NCI-H460 (cell line): ENCODE measurements at regions not wholly inside any gene's neighbourhood (a gene's known extent, or its start where the extent isn't known, plus 50 kb on each side); places are given as distances from the start of the nearest gene placed in this dataset.

ENCODE experiments used
- DNase-seq: peaks from one replicate; pipeline ENCODE4 v3.0.0-alpha.2; 2016; ENCODE audit warnings: low read depth; ENCODE audit errors: extremely low read depth

DNA sequence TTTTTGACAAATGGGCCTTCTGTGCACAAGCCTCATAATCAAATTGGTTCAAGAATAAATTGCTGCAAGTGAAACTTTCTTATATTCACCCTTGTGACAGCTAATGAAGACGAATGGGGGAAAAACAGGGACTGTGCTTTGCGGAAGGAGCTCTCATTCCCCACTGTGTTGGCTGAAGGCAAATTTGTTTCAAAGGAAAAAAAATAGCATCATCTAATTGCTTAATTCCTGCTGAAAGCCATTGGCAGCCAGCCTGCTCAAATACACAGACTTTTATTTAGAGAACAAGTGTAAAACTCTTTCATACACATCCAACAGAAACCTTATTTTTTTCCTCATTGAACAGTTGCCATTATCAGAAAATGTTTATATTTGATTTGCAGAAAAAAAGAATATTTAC is 172.3 kb downstream of the ARL6IP6 start:
- DNase-seq = no peak

- DNase-seq = no peak
Measured at GRCh38 chr2:152883951-152884487, 165.6 kb downstream of the ARL6IP6 start.

- DNase-seq = no peak
Measured at GRCh38 chr2:152881527-152881926, 163.1 kb downstream of the ARL6IP6 start.

GRCh38 chr2:152879275-152879674 is 160.9 kb downstream of the ARL6IP6 start:
- DNase-seq = no peak

DNA sequence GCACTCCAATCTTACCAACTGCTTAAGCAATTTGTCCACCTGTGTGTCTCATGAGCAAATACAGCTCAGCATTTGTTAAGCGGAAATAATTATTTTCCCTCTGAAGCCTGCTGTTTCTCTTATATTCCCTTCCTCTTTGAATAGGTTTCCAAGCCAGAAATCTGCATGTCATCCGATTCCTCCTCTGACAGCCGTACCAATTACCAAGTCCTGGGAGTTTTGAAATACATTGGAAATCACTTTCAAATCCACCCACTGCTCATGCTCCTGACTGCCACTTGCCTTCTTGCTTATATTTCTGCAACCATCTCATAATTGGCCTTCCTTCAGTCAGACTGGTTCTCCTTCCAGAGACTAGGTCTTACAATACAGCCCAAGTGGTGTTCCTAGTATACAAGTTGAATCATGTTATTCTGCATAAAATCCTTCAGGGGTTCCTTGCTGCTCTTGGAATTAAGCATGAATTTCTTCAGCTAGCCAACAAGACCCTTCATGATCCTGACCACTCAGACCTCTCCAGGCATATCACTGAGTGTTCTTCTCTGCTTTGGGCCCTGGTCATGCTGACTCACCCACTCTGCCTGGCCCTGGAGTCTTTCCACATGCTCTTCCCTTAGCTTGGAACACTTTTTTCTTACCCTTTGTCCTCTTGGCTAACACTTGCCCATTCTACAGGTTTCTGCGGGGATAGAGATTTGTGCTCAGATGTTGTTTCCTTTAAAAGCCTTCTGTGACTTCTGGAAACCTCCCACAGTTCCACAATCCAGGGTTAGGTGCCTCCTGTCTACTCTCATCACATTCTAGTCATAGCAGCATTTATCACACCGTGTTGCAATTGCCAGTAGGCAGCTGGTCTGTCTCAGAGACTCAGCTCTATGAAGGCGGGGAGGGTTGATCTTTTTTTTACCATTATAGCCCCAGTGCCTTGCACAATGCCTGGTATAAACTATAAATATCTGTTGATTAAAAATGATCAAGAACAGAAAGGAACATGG is 157.6 kb downstream of the ARL6IP6 start:
- no peak for DNase-seq

DNA sequence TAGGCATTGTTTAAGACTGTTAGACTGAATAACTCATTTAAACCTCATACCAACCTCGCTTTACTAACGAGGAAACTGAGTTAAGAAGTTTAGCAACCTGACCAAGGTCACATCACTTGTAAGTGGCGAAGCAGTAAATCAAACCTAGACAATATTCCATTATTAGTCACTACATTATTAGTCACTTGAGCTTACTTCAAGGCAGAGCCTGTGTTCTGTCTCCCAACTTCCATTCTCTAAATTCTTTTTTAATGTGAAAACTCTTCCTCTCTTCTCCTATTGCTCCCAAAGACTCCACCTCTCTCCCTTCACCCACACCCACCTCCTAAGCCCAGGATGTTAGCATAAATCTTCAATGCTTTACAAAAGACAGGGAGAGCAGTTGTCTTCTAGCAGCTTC is 156.5 kb downstream of the ARL6IP6 start:
- DNase-seq = no peak

DNA sequence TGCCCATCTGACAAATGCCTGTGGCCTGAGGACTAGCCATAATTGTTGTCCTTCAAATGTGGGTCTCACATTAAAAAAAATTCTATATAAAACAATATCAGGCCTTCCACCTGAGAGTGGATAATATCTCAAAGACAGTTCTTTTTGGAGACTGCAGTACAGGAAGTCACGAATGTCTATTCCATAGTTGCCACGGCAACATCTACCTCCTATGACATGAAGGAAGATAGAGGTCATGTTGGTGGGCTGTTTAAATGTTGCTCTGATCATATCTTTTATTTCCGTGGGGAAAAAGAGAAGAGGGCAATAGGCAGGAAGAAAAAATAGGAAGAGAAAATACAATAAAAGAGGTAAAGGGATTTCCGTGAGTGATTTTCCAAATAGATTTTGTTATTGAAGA is 151.8 kb downstream of the ARL6IP6 start:
- DNase-seq = no peak

DNA sequence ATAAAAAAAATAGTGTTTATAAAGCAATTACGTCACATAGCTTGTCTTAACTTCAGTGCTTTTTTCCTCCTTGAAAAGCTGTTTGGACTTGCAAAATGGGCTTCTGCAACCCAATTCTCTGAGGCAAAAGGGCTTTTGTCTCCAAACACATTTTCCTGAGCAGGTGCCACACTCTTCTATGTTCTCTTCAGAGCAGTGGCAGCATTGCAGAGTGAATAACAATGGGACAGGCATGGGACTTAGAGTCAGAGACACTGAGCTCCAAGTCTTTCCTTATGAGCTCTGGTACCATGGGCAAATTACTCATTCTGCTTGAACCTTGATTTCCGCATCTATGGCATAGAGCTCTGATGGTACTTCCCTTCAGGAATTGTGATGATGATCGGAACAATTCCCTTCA is 149.0 kb downstream of the ARL6IP6 start:
- no peak for DNase-seq

GRCh38 chr2:152864601-152865149 is 146.3 kb downstream of the ARL6IP6 start:
- DNase-seq = no peak

DNA sequence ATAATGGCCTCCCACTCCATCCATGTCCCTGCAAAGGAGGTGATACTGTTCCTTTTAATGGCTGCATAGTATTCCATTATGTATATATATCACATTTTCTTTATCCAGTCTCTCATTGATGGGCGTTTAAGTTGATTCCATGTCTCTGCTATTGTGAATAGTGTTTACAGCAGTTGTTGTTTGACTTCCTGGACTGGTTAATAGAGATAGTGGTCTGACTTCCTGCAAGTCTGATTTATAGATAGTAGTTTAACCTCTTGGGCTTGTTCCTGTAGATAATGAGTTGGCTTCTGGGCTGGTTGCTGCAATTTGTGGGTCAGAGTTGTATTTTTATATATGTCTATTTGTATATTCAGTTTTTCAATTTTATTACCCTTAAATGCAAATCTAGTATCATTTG is 145.4 kb downstream of the ARL6IP6 start:
- DNase-seq = no peak

- peak; percentile 33 for DNase-seq
Measured at GRCh38 chr2:152861349-152861942, 143.0 kb downstream of the ARL6IP6 start.

DNA sequence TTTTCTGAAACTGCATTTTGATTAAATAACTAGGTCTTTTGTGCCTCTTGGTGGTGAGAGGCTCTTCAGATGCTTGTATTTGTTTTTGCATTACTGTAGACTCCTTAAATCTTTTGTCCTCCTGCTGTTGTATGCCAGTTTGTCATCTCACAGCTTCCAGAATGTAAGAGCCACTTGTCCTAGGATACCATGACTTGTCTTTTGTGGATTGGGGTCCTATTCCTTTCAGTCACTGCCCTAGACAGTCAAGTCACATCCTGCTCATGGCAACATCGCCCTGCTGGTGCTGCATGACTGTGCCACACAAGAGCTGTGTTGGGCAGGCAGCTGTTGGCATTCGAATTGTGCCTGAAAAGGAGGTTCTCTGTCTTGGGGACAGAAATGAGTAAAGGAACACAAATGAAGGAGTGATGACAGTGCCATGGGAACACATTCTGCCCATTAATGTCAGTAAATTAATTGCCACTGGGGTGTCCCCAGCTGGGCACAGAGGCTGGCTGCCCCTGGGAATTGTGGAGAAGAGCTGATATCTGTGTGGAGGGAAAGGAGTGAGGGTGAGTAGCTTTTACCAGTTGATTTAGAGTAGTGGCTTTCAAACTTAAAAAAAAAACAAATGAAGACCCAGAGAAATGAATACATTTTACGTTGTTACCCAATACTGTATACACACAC is 140.3 kb downstream of the ARL6IP6 start:
- no peak for DNase-seq

DNA sequence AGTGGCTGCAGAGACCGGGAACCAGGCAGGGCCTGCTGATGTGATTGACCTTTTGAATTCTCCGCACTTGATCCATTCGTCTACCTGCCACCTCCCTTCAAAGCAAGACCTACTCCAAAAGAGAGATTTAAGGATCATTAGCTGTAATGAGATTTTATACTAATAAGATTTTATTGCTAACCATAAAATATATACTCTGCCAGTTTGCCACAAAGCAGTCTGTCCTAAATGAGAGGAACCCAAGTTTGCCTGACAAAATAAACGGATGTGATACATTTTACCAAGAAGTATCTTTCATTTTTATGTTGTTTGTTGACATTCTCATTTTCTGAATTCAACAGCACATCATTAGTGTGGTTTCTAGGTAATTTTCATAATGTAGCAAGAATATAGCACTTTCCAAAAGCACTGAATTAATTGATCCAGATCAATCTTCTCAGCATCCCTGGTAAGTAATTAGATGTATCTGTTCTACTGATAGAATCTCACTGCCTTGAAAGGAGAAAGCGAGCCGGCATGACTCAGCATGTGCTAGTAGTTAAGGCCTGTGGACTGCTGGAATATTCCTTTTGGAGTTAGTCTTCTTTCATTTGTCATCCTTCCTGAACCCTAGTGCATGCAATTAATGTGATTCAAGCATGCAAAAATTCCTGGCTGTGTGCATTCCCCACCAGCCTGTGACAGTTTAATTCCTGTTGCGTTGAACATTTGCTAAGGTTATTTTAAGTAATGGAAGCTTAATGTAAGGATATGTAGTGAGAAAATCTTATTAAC is 128.5 kb downstream of the ARL6IP6 start:
- no peak for DNase-seq

DNA sequence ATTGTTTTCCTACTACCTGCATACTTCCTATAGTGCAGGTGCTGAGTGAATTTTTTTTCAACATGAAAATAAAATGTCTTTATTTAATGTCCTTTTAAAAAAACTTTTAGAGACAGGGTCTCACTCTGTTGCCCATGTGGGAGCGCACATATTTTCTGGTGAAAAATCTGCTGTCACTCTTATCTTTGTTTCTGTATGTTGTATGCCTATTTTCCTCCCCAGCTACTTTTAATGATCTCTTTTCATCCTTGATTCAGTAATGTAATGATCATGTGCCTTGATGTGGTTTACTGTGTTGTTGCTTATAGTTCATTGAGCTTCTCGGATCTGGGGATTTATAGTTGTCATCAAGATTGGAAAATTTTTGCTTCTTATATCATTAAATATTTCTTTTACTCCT is 117.3 kb downstream of the ARL6IP6 start:
- DNase-seq = no peak

GRCh38 chr2:152827944-152828343 is 109.5 kb downstream of the ARL6IP6 start:
- DNase-seq = no peak

DNA sequence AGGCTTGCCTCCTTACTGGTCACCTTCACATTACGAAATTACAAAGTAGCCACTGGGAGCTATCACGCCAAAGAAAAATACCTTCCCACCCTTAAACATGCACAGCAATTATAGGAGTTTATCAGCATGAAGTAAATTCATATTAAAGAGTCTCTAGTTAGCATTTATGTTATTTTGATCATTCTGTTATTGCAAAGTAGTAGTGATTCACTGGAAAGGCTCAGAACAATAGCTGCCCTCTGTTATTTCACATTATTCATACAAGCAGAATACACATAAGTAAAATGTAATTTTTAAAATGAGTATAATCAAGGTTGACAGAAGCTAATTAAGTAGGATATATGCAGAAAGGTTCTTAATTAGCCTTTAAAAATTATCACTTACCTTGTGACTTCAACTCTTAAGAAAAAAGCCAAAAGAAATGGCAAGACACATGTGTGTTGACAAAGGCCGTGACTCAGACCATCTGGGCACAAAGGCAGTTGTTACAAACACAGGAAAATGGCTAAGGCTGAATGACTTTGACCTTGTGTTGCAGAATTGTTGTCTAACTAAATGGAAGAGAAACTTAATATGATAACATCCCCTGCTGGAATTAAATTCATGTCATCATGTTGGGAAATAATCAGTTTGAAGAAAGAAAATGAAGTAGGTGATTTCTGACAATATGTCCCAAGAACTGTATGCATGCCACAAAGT is 108.3 kb downstream of the ARL6IP6 start:
- peak; percentile 5 for DNase-seq

GRCh38 chr2:152825834-152826233 is 107.4 kb downstream of the ARL6IP6 start:
- no peak for DNase-seq

DNA sequence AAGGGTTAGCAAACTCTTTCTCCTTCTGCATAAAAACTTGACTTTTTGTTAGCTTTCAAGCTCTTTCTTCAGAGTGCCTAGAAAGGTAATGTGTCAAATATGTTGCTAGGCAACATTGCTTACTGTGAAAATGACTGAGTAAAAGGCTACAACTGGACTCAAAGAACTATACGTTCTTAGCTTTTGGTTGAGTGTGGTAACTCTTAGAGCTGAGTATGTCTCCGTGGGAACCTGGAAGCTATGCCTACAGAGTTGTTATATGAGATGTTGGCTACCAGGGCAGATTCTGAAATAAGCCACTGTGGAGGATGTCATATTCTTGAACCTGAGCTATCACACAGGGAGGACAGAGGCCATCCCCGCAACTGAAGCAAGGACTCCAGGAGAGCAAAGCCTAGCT is 105.5 kb downstream of the ARL6IP6 start:
- no peak for DNase-seq

DNA sequence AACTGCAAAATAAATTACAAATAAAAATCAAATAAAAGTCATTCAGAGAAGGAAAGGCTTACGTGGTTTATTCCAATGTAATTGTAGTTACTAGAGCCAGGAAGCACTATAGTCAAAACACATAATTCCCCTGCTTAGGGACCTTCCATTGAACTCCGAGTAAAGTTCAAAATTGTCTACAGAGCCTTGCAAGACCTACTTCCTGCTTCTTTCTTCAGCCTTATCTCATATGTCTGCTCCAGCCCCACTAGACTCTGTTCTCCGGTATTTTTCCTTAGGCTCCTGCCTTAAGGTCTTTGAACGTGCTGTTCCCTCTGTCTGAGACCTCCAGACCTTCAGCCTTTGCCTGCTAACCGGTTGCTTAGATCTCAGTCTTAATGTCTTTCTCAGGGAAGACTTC is 104.3 kb downstream of the ARL6IP6 start:
- no peak for DNase-seq

GRCh38 chr2:152820048-152820447 is 101.6 kb downstream of the ARL6IP6 start:
- DNase-seq = no peak
